NCI-H82 treated with DMSO at 0.1 percent for 48 hours (cell line): ENCODE measurements at regions not wholly inside any gene's neighbourhood (a gene's known extent, or its start where the extent isn't known, plus 50 kb on each side); places are given as distances from the start of the nearest gene placed in this dataset.
"Not testable (repeated sequence)": the region's sequence is repeated elsewhere in the genome, so short reads cannot be mapped to it uniquely, and the experiment has no call there.

Experiments used
- DNase-seq: peaks from one replicate; lab custom pipeline; 2025; ENCODE audit not compliant: unreplicated experiment; lab: John Stamatoyannopoulos, UW

GRCh38 chr1:56285554-56286402 lies 293.6 kb downstream of the PLPP3 start:
- DNase-seq = no peak

- no peak for DNase-seq
Observed at GRCh38 chr1:56284928-56285327, 294.4 kb downstream of the PLPP3 start.

GRCh38 chr1:56278061-56278460 lies 301.3 kb downstream of the PLPP3 start:
- DNase-seq = no peak

GRCh38 chr1:56268519-56269140 lies 310.7 kb downstream of the PLPP3 start:
- peak; percentile 77 for DNase-seq

GRCh38 chr1:56267611-56268010 lies 311.8 kb downstream of the PLPP3 start:
- no peak for DNase-seq

- no peak for DNase-seq
Observed at GRCh38 chr1:56266359-56266758, 313.0 kb downstream of the PLPP3 start.

- no peak for DNase-seq
Observed at GRCh38 chr1:56265216-56265615, 314.1 kb downstream of the PLPP3 start.

- no peak for DNase-seq
Observed at GRCh38 chr1:56263908-56264307, 315.5 kb downstream of the PLPP3 start.

GRCh38 chr1:56258371-56258770 lies 321.0 kb downstream of the PLPP3 start:
- no peak for DNase-seq

- no peak for DNase-seq
Observed at GRCh38 chr1:56257726-56258125, 321.6 kb downstream of the PLPP3 start.

GRCh38 chr1:56256153-56257000 lies 323.0 kb downstream of the PLPP3 start:
- no peak for DNase-seq

GRCh38 chr1:56255516-56256152 lies 323.7 kb downstream of the PLPP3 start:
- no peak for DNase-seq

- no peak for DNase-seq
Observed at GRCh38 chr1:56254130-56254529, 325.2 kb downstream of the PLPP3 start.

- DNase-seq = no peak
Observed at GRCh38 chr1:56250809-56251208, 328.6 kb downstream of the PLPP3 start.

- no peak for DNase-seq
Observed at GRCh38 chr1:56249234-56249633, 330.1 kb downstream of the PLPP3 start.

GRCh38 chr1:56248138-56248537 lies 331.2 kb downstream of the PLPP3 start:
- DNase-seq = no peak

GRCh38 chr1:56246726-56247125 lies 332.6 kb downstream of the PLPP3 start:
- not testable (repeated sequence) for DNase-seq

GRCh38 chr1:56240400-56240799 lies 339.0 kb downstream of the PLPP3 start:
- no peak for DNase-seq

- no peak for DNase-seq
Observed at GRCh38 chr1:56237491-56238064, 341.8 kb downstream of the PLPP3 start.

GRCh38 chr1:56236688-56237087 lies 342.7 kb downstream of the PLPP3 start:
- DNase-seq = no peak
